ENCODE measurements at regions not wholly inside any gene's neighbourhood (a gene's known extent, or its start where the extent isn't known, plus 50 kb on each side); places are given as distances from the start of the nearest gene placed in this dataset.

- peak overlapping the region in 1 of 2 experiments; percentile 23 for H3K27ac ChIP-seq (ENCODE audit: insufficient read depth in 1 of 2, low read depth in 1 of 2, low read length in 2 of 2, poor library complexity in 1 of 2, severe bottlenecking in 2 of 2)
- H3K27me3 ChIP-seq (replicated peaks in 2 of 5; ENCODE audit: control insufficient read depth in 4 of 5, insufficient read depth in 5 of 5, low read length in 4 of 5) = no peaks in the 10 kb centered on the region
- CTCF ChIA-PET = interaction anchor here (0.6 to 1.7 kb wide), 3 partner anchors 16 to 36 kb away, joined by 4 to 6 read pairs (median 5); no protein-coding TSS in a partner anchor
- DNase-seq = no peak
- POLR2A ChIA-PET = no interaction called here
- peaks cover 34 to 46% (median 45%) of the 10 kb centered on the region in 4 experiments for H3K4me1 ChIP-seq (ENCODE audit: control extremely low read depth in 1 of 4, control insufficient read depth in 4 of 4, insufficient read depth in 4 of 4, low read length in 3 of 4)
- H3K36me3 ChIP-seq (ENCODE audit: control insufficient read depth in 4 of 4, insufficient read depth in 4 of 4, low read length in 3 of 4) = no peaks in the 10 kb centered on the region
- no peaks in the 10 kb centered on the region for H3K9me3 ChIP-seq (ENCODE audit: control extremely low read depth in 1 of 5, control insufficient read depth in 4 of 5, insufficient read depth in 2 of 5, low read depth in 1 of 5, low read length in 4 of 5)
- 93% methylated on average over 13 of the region's 16 CpGs for WGBS (ENCODE audit: insufficient coverage)
- no peak overlapping the region for H3K4me3 ChIP-seq (ENCODE audit: control insufficient read depth in 1 of 7, extremely low read depth in 1 of 7, insufficient read depth in 4 of 7, low read depth in 2 of 7, low read length in 6 of 7)
Observed at GRCh38 chr6:14655201-14656061, 537.9 kb downstream of the CD83 start.

DNA sequence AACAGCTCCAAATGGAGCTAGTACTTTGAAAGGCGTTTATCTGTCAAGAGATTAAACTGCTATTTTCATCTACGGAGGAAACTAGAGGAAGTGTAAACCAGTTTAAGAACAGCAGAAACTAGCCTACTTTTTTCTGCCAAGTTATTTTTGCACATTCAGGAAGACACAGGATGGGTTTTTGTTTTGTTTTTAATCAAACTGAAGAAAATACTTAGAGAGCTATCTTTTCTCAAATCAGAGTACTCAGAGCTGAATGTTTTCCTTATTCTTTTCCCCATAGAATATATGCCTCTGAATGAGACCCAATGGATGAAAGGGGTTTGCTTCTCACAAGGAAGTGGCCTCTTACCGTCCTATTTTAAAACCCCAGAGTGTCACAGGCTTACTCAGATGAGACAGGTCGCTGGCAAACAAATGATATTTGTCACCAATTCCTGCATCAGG, 538.5 kb downstream of the CD83 start:
- peaks cover 40 to 53% (median 51%) of the 10 kb centered on the region in 4 experiments for H3K4me1 ChIP-seq (ENCODE audit: control extremely low read depth in 1 of 4, control insufficient read depth in 4 of 4, insufficient read depth in 4 of 4, low read length in 3 of 4)
- no peaks in the 10 kb centered on the region for H3K27me3 ChIP-seq (replicated peaks in 2 of 5; ENCODE audit: control insufficient read depth in 4 of 5, insufficient read depth in 5 of 5, low read length in 4 of 5)
- peak overlapping the region in 1 of 2 experiments; percentile 23 for H3K27ac ChIP-seq (ENCODE audit: insufficient read depth in 1 of 2, low read depth in 1 of 2, low read length in 2 of 2, poor library complexity in 1 of 2, severe bottlenecking in 2 of 2)
- H3K4me3 ChIP-seq (ENCODE audit: control insufficient read depth in 1 of 7, extremely low read depth in 1 of 7, insufficient read depth in 4 of 7, low read depth in 2 of 7, low read length in 6 of 7) = peak overlapping the region in 1 of 7 experiments; percentile 15
- ChIA-PET CTCF (interaction anchor here (0.6 to 1.7 kb wide), 4 partner anchors 17 to 733 kb away, joined by 3 to 6 read pairs (median 4); no protein-coding TSS in a partner anchor), POLR2A (no interaction called here)
- DNase-seq = peak in 2 of 3 donors; percentile 27 to 58
- no peaks in the 10 kb centered on the region for H3K9me3 ChIP-seq (ENCODE audit: control extremely low read depth in 1 of 5, control insufficient read depth in 4 of 5, insufficient read depth in 2 of 5, low read depth in 1 of 5, low read length in 4 of 5)
- WGBS (ENCODE audit: insufficient coverage) = 0% methylated on average over 2 of the region's 4 CpGs
- no peaks in the 10 kb centered on the region for H3K36me3 ChIP-seq (ENCODE audit: control insufficient read depth in 4 of 4, insufficient read depth in 4 of 4, low read length in 3 of 4)

DNA sequence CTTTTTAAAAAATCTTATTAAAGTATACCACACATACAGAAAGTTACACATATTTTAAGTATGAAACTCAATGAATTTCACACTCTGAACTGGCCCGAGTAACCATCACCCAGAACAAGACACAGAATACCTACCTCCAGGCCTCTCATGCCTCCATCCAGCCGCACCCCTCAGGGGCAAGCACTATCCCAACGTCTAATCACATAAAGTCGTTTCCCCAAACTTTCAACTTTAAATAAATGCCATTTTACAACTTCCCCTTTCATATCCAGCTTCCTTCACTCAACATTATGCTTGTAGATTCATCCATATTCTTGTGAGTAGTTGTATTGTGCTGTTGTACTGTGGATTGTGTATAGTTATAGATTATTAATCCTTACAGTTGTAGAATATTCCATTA, 539.1 kb downstream of the CD83 start:
- no peaks in the 10 kb centered on the region for H3K9me3 ChIP-seq (ENCODE audit: control extremely low read depth in 1 of 5, control insufficient read depth in 4 of 5, insufficient read depth in 2 of 5, low read depth in 1 of 5, low read length in 4 of 5)
- peaks cover 42 to 58% (median 55%) of the 10 kb centered on the region in 4 experiments for H3K4me1 ChIP-seq (ENCODE audit: control extremely low read depth in 1 of 4, control insufficient read depth in 4 of 4, insufficient read depth in 4 of 4, low read length in 3 of 4)
- ChIA-PET POLR2A (no interaction called here), CTCF (interaction anchor here (1.0 to 1.7 kb wide), 3 partner anchors 14 to 732 kb away, joined by 3 to 6 read pairs (median 3); no protein-coding TSS in a partner anchor)
- no peak overlapping the region for H3K27ac ChIP-seq (ENCODE audit: insufficient read depth in 1 of 2, low read depth in 1 of 2, low read length in 2 of 2, poor library complexity in 1 of 2, severe bottlenecking in 2 of 2)
- DNase-seq = peak in 2 of 3 donors; percentile 61 to 73
- H3K4me3 ChIP-seq (ENCODE audit: control insufficient read depth in 1 of 7, extremely low read depth in 1 of 7, insufficient read depth in 4 of 7, low read depth in 2 of 7, low read length in 6 of 7) = no peak overlapping the region
- 36% methylated on average over 2 of the region's 4 CpGs for WGBS (ENCODE audit: insufficient coverage)
- no peaks in the 10 kb centered on the region for H3K27me3 ChIP-seq (replicated peaks in 2 of 5; ENCODE audit: control insufficient read depth in 4 of 5, insufficient read depth in 5 of 5, low read length in 4 of 5)
- H3K36me3 ChIP-seq (ENCODE audit: control insufficient read depth in 4 of 4, insufficient read depth in 4 of 4, low read length in 3 of 4) = no peaks in the 10 kb centered on the region

DNA sequence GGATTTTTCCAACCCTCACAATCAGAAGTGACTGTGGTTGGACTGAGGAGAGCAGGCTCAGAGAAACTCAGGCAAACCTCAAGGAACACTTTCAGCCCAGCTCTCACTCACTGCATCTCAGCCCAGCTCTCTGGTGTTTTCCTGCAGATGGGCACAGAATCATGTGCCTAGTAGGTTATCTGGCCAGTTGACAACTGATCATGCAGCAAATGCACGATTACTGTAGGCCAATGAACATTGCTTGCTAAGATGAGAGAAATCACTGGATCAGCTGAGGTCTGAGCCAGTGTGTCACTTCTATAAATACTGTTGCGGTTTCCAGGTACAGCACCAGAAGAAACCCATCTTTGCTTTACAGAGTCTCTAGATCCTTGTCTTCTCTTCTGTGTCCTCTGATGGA, 540.5 kb downstream of the CD83 start:
- Histone ChIP-seq H3K36me3 (ENCODE audit: control insufficient read depth in 4 of 4, insufficient read depth in 4 of 4, low read length in 3 of 4) (no peaks in the 10 kb centered on the region), H3K9me3 (ENCODE audit: control extremely low read depth in 1 of 5, control insufficient read depth in 4 of 5, insufficient read depth in 2 of 5, low read depth in 1 of 5, low read length in 4 of 5) (no peaks in the 10 kb centered on the region), H3K27me3 (replicated peaks in 2 of 5; ENCODE audit: control insufficient read depth in 4 of 5, insufficient read depth in 5 of 5, low read length in 4 of 5) (no peaks in the 10 kb centered on the region), H3K4me1 (ENCODE audit: control extremely low read depth in 1 of 4, control insufficient read depth in 4 of 4, insufficient read depth in 4 of 4, low read length in 3 of 4) (peaks cover 48 to 59% (median 58%) of the 10 kb centered on the region in 4 experiments), H3K4me3 (ENCODE audit: control insufficient read depth in 1 of 7, extremely low read depth in 1 of 7, insufficient read depth in 4 of 7, low read depth in 2 of 7, low read length in 6 of 7) (no peak overlapping the region), H3K27ac (ENCODE audit: insufficient read depth in 1 of 2, low read depth in 1 of 2, low read length in 2 of 2, poor library complexity in 1 of 2, severe bottlenecking in 2 of 2) (no peak overlapping the region)
- DNase-seq = no peak
- ChIA-PET POLR2A (no interaction called here), CTCF (interaction anchor here (0.8 to 1.0 kb wide), 2 partner anchors 15 to 21 kb away, joined by 3 read pairs; no protein-coding TSS in a partner anchor)
- WGBS (ENCODE audit: insufficient coverage) = 100% methylated on average over 2 of the region's 2 CpGs

DNA sequence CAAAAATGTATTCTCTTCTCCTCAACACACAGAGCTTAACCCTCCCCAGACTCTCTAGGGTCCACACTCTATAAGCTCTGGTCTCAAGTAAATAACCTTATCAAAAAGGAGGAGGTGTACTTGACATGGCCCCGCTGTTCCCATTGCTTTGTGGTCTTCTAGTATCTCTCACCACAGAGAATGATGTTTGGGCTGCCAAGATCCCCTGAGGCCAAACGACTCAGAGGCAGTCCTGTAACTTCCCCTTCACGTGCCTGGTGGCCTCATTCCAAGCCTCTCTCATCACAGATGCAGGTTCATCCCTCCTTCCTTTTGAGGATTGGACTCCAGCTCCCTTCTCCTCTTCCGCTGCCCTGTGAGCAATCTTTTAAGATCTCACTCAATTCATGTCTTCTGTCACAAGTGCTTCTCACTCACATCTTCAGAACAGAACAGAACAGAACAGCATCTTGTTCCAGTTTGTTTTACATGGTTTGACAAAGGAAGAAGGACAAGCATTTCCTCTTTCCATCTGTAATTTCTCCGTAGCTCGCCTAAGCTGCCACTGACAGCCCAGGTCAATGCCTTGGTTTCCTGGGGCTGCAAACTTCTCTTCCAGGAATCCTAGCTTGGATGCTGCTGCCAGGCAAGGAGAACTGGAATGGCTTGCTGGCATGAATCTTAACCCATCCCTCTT, 541.5 kb downstream of the CD83 start:
- WGBS (ENCODE audit: insufficient coverage) = 16% methylated on average over 6 of the region's 6 CpGs
- CTCF ChIA-PET = interaction anchor here (0.6 to 1.4 kb wide), 3 partner anchors 23 to 381 kb away, joined by 3 to 6 read pairs (median 4); no protein-coding TSS in a partner anchor
- H3K9me3 ChIP-seq (ENCODE audit: control extremely low read depth in 1 of 5, control insufficient read depth in 4 of 5, insufficient read depth in 2 of 5, low read depth in 1 of 5, low read length in 4 of 5) = no peaks in the 10 kb centered on the region
- no peaks in the 10 kb centered on the region for H3K27me3 ChIP-seq (replicated peaks in 2 of 5; ENCODE audit: control insufficient read depth in 4 of 5, insufficient read depth in 5 of 5, low read length in 4 of 5)
- H3K4me3 ChIP-seq (ENCODE audit: control insufficient read depth in 1 of 7, extremely low read depth in 1 of 7, insufficient read depth in 4 of 7, low read depth in 2 of 7, low read length in 6 of 7) = no peak overlapping the region
- H3K27ac ChIP-seq (ENCODE audit: insufficient read depth in 1 of 2, low read depth in 1 of 2, low read length in 2 of 2, poor library complexity in 1 of 2, severe bottlenecking in 2 of 2) = no peak overlapping the region
- POLR2A ChIA-PET = no interaction called here
- no peaks in the 10 kb centered on the region for H3K36me3 ChIP-seq (ENCODE audit: control insufficient read depth in 4 of 4, insufficient read depth in 4 of 4, low read length in 3 of 4)
- DNase-seq = peak; percentile 61 to 91 (median 88)
- H3K4me1 ChIP-seq (ENCODE audit: control extremely low read depth in 1 of 4, control insufficient read depth in 4 of 4, insufficient read depth in 4 of 4, low read length in 3 of 4) = peaks cover 48 to 63% (median 59%) of the 10 kb centered on the region in 4 experiments

GRCh38 chr6:14659841-14660240, 542.3 kb downstream of the CD83 start:
- Histone ChIP-seq H3K9me3 (ENCODE audit: control extremely low read depth in 1 of 5, control insufficient read depth in 4 of 5, insufficient read depth in 2 of 5, low read depth in 1 of 5, low read length in 4 of 5) (no peaks in the 10 kb centered on the region), H3K27me3 (replicated peaks in 2 of 5; ENCODE audit: control insufficient read depth in 4 of 5, insufficient read depth in 5 of 5, low read length in 4 of 5) (no peaks in the 10 kb centered on the region), H3K36me3 (ENCODE audit: control insufficient read depth in 4 of 4, insufficient read depth in 4 of 4, low read length in 3 of 4) (no peaks in the 10 kb centered on the region), H3K4me1 (ENCODE audit: control extremely low read depth in 1 of 4, control insufficient read depth in 4 of 4, insufficient read depth in 4 of 4, low read length in 3 of 4) (peaks cover 48 to 70% (median 67%) of the 10 kb centered on the region in 4 experiments), H3K4me3 (ENCODE audit: control insufficient read depth in 1 of 7, extremely low read depth in 1 of 7, insufficient read depth in 4 of 7, low read depth in 2 of 7, low read length in 6 of 7) (no peak overlapping the region), H3K27ac (ENCODE audit: insufficient read depth in 1 of 2, low read depth in 1 of 2, low read length in 2 of 2, poor library complexity in 1 of 2, severe bottlenecking in 2 of 2) (no peak overlapping the region)
- ChIA-PET POLR2A (no interaction called here), CTCF (interaction anchor here (0.6 to 1.4 kb wide), 3 partner anchors 20 to 380 kb away, joined by 4 to 6 read pairs (median 4); no protein-coding TSS in a partner anchor)
- no peak for DNase-seq

Data from common myeloid progenitor, CD34-positive (primary cell).